CD4-positive, alpha-beta T cell treated with Interleukin-2 at 100 ng/mL for 4 hours (primary cell): ENCODE measurements at regions not wholly inside any gene's neighbourhood (a gene's known extent, or its start where the extent isn't known, plus 50 kb on each side); places are given as distances from the start of the nearest gene placed in this dataset.
A peak's percentile ranks its signal among the peaks of the same experiment; 100 is the strongest.

Source experiments
- DNase-seq: peaks from one replicate; pipeline ENCODE4 v3.0.0-alpha.2; 2020; ENCODE audit warnings: low spot score

GRCh38 chr21:41045534-41046268 lies 122.3 kb upstream of the BACE2 start:
- DNase-seq, result no peak

- no peak for DNase-seq
Measured at GRCh38 chr21:41048145-41048544, 119.8 kb upstream of the BACE2 start.

- no peak for DNase-seq
Measured at GRCh38 chr21:41048623-41049022, 119.3 kb upstream of the BACE2 start.

GRCh38 chr21:41052820-41053555 lies 115.0 kb upstream of the BACE2 start:
- no peak for DNase-seq

GRCh38 chr21:41054018-41054578 lies 113.9 kb upstream of the BACE2 start:
- DNase-seq, result no peak

GRCh38 chr21:41055266-41055665 lies 112.7 kb upstream of the BACE2 start:
- no peak for DNase-seq

GRCh38 chr21:41059871-41060270 lies 108.1 kb upstream of the BACE2 start:
- DNase-seq, result no peak

- DNase-seq, result no peak
Measured at GRCh38 chr21:41061701-41062100, 106.3 kb upstream of the BACE2 start.

GRCh38 chr21:41064334-41064791 lies 103.6 kb upstream of the BACE2 start:
- DNase-seq, result no peak

GRCh38 chr21:41064951-41065350 lies 103.0 kb upstream of the BACE2 start:
- DNase-seq, result no peak

GRCh38 chr21:41065539-41065938 lies 102.4 kb upstream of the BACE2 start:
- DNase-seq, result no peak

- no peak for DNase-seq
Measured at GRCh38 chr21:41066086-41066938, 101.6 kb upstream of the BACE2 start.

GRCh38 chr21:41067709-41068108 lies 100.3 kb upstream of the BACE2 start:
- no peak for DNase-seq

- no peak for DNase-seq
Measured at GRCh38 chr21:41068496-41068895, 99.5 kb upstream of the BACE2 start.

GRCh38 chr21:41068967-41069642 lies 98.9 kb upstream of the BACE2 start:
- DNase-seq, result peak; percentile 30

GRCh38 chr21:41070284-41070683 lies 97.7 kb upstream of the BACE2 start:
- DNase-seq, result no peak

GRCh38 chr21:41071258-41072171 lies 96.4 kb upstream of the BACE2 start:
- no peak for DNase-seq

- no peak for DNase-seq
Measured at GRCh38 chr21:41073558-41073957, 94.4 kb upstream of the BACE2 start.

GRCh38 chr21:41074396-41075184 lies 93.4 kb upstream of the BACE2 start:
- no peak for DNase-seq

GRCh38 chr21:41075656-41076055 lies 92.3 kb upstream of the BACE2 start:
- no peak for DNase-seq
